HCT116 (cell line): ENCODE measurements at regions not wholly inside any gene's neighbourhood (a gene's known extent, or its start where the extent isn't known, plus 50 kb on each side); places are given as distances from the start of the nearest gene placed in this dataset.

Experiments used
- ATAC-seq: fragments of 200-7000 bp; cut with Tn5 transposase; 2 replicates; pipeline ENCODE4 v1.9.1; 2020; ENCODE audit warnings: mild to moderate bottlenecking, moderate library complexity
- BruUV-seq: library from RNA; stranded (reverse); fragments of 400-500 nt; replicated peaks from 2 replicates; lab custom pipeline; 2021; lab: Mats Ljungman, UMichigan
- CTCF ChIA-PET: fragments of 300-600 bp; sonication (Branson Sonifier 250); formaldehyde crosslinking; loops from one replicate; lab custom pipeline; 2021; ENCODE audit warnings: antibody characterized with exemption; lab: Charles Lee
- POLR2A ChIA-PET: fragments of 300-600, 350-600 bp; sonication (Branson Sonifier 250); formaldehyde crosslinking; loops from one replicate; lab custom pipeline; 2021; ENCODE audit warnings: antibody characterized with exemption; lab: Charles Lee
- RAD21 ChIA-PET, 2 experiments: fragments of 300-600 bp; sonication (Branson Sonifier 250); formaldehyde crosslinking; loops; one replicate each; lab custom pipeline; 2023; ENCODE audit warnings: low total read pairs in 2 of 2; ENCODE audit not compliant: uncharacterized antibody in 2 of 2, unreplicated experiment in 2 of 2, low non-redundant PET in 1 of 2; lab: Charles Lee
- DNase-seq: peaks from one replicate; pipeline ENCODE4 v3.0.0-alpha.2; 2010; ENCODE audit warnings: low read depth, low spot score
- H2AFZ ChIP-seq: fragments of 200-600 bp; shearing (Covaris generic), sonication (generic); 2 replicates; pipeline ENCODE4 v1.6.1; 2017; ENCODE audit warnings: low read depth, mixed run types, mixed read lengths, antibody characterized with exemption, low read length; ENCODE audit not compliant: poor library complexity, severe bottlenecking
- H3K27ac ChIP-seq: 2 replicates; pipeline ENCODE4 v1.5.1; 2012; ENCODE audit warnings: low read depth, low read length
- H3K27me3 ChIP-seq: fragments of 200-600 bp; sonication (generic); 2 replicates; pipeline ENCODE4 v1.6.1; 2016; ENCODE audit warnings: mixed run types, low read length, mixed read lengths; ENCODE audit not compliant: insufficient read depth
- H3K36me3 ChIP-seq, 2 experiments: fragments of 200-500 bp in 1 of 2; fragments of 200-600 bp in 1 of 2; sonication (Bioruptor generic) in 1 of 2; sonication (generic) in 1 of 2; 2 replicates each; pipeline versions ENCODE4 v1.5.1 to v1.6.1; 2014 to 2016; ENCODE audit warnings: low read length in 2 of 2, inconsistent platforms in 1 of 2, mixed read lengths in 1 of 2, mixed run types in 1 of 2; ENCODE audit not compliant: insufficient read depth in 2 of 2, control insufficient read depth in 1 of 2
- H3K4me1 ChIP-seq, 2 experiments: fragments of 200-600 bp in 1 of 2; sonication (generic) in 1 of 2; 2 replicates each; pipeline versions ENCODE4 v1.5.1 to v1.6.1; 2012 to 2017; ENCODE audit warnings: low read length in 2 of 2, inconsistent platforms in 1 of 2, mild to moderate bottlenecking in 1 of 2, mixed read lengths in 1 of 2, mixed run types in 1 of 2, moderate library complexity in 1 of 2; ENCODE audit not compliant: insufficient read depth in 2 of 2, control insufficient read depth in 1 of 2
- H3K4me2 ChIP-seq: fragments of 200-600 bp; sonication (generic); 2 replicates; pipeline ENCODE4 v1.6.1; 2017; ENCODE audit warnings: mixed run types, low read length, mixed read lengths
- H3K4me3 ChIP-seq, 2 experiments: fragments of 200-600 bp in 1 of 2; sonication (generic) in 1 of 2; replicated peaks in 1 of 2; 2 replicates each; pipeline ENCODE4 v1.5.1; 2011 to 2016; ENCODE audit warnings: low read length in 2 of 2, control low read depth in 1 of 2, low read depth in 1 of 2, mild to moderate bottlenecking in 1 of 2, mixed read lengths in 1 of 2, mixed run types in 1 of 2
- H3K79me2 ChIP-seq: fragments of 200-600 bp; sonication (generic); 2 replicates; pipeline ENCODE4 v1.6.1; 2017; ENCODE audit warnings: mild to moderate bottlenecking, mixed run types, low read length, moderate library complexity, mixed read lengths; ENCODE audit not compliant: insufficient read depth
- H3K9ac ChIP-seq: fragments of 200-600 bp; sonication (generic); 2 replicates; pipeline ENCODE4 v1.6.1; 2016; ENCODE audit warnings: low read length, mixed read lengths
- H3K9me2 ChIP-seq: fragments of 200-600 bp; sonication (generic), shearing (Covaris generic); 2 replicates; pipeline ENCODE4 v1.6.1; 2017; ENCODE audit warnings: mixed run types, mild to moderate bottlenecking, moderate library complexity; ENCODE audit not compliant: insufficient read depth
- H3K9me3 ChIP-seq, 2 experiments: fragments of 200-500 bp in 1 of 2; fragments of 200-600 bp in 1 of 2; sonication (Bioruptor generic) in 1 of 2; sonication (generic) in 1 of 2; 2 replicates each; pipeline ENCODE4 v1.6.1; 2014 to 2017; ENCODE audit warnings: low read length in 2 of 2, mixed read lengths in 2 of 2, inconsistent platforms in 1 of 2, low read depth in 1 of 2, mild to moderate bottlenecking in 1 of 2, mixed run types in 1 of 2, moderate library complexity in 1 of 2; ENCODE audit not compliant: control insufficient read depth in 1 of 2, insufficient read depth in 1 of 2
- H4K20me1 ChIP-seq: fragments of 200-600 bp; sonication (generic), shearing (Covaris generic); 2 replicates; pipeline ENCODE4 v1.6.1; 2017; ENCODE audit warnings: mixed run types, mild to moderate bottlenecking, moderate library complexity; ENCODE audit not compliant: insufficient read depth
- ATF3 ChIP-seq: IDR thresholded peaks from 2 replicates; pipeline ENCODE4 v1.6.1; 2012
- CBX3 ChIP-seq: IDR thresholded peaks from 2 replicates; pipeline ENCODE4 v1.6.1; 2012; ENCODE audit warnings: low read depth
- CEBPB ChIP-seq: IDR thresholded peaks from 2 replicates; pipeline ENCODE4 v1.6.1; 2012; ENCODE audit warnings: low read depth
- EGR1 ChIP-seq: IDR thresholded peaks from 2 replicates; pipeline ENCODE4 v1.6.1; 2012; ENCODE audit warnings: low read depth
- EZH2 ChIP-seq: fragments of 200-600 bp; sonication (generic); IDR thresholded peaks from 2 replicates; pipeline ENCODE4 v1.6.1; 2017; ENCODE audit warnings: antibody characterized with exemption, mixed run types
- JUND ChIP-seq: IDR thresholded peaks from 2 replicates; pipeline ENCODE4 v1.6.1; 2012
- POLR2A ChIP-seq: IDR thresholded peaks from 2 replicates; pipeline ENCODE4 v1.7.0; 2011; ENCODE audit warnings: borderline replicate concordance; ENCODE audit not compliant: insufficient read depth, insufficient read length; ENCODE audit errors: extremely low read depth
- RAD21 ChIP-seq: IDR thresholded peaks from 2 replicates; pipeline ENCODE4 v1.6.1; 2012; ENCODE audit warnings: low read depth, mild to moderate bottlenecking
- REST ChIP-seq: IDR thresholded peaks from 2 replicates; pipeline ENCODE4 v1.6.1; 2012; ENCODE audit warnings: low read depth
- SIN3A ChIP-seq: IDR thresholded peaks from 2 replicates; pipeline ENCODE4 v1.6.1; 2012; ENCODE audit warnings: low read depth
- SP1 ChIP-seq: IDR thresholded peaks from 2 replicates; pipeline ENCODE4 v1.6.1; 2012; ENCODE audit warnings: low read depth
- SRF ChIP-seq: IDR thresholded peaks from 2 replicates; pipeline ENCODE4 v1.6.1; 2012; ENCODE audit warnings: low read depth
- TCF7L2 ChIP-seq: IDR thresholded peaks from 2 replicates; pipeline ENCODE4 v1.7.0; 2011; ENCODE audit warnings: borderline replicate concordance, inconsistent platforms; ENCODE audit not compliant: insufficient read depth, insufficient read length; ENCODE audit errors: extremely low read depth
- YY1 ChIP-seq: IDR thresholded peaks from 2 replicates; pipeline ENCODE4 v1.6.1; 2011; ENCODE audit warnings: low read length, low read depth, moderate library complexity, mild to moderate bottlenecking; ENCODE audit not compliant: insufficient replicate concordance; ENCODE audit errors: extremely low read depth
- ZNF274 ChIP-seq: fragments of 200-500 bp; sonication (Bioruptor generic); IDR thresholded peaks from 2 replicates; pipeline ENCODE4 v1.6.1; 2014; ENCODE audit warnings: mild to moderate bottlenecking, low read depth, low read length, inconsistent platforms
- intact Hi-C: fragments of 100-400 bp; cut with micrococcal nuclease; formaldehyde crosslinking; loops from 2 replicates; pipeline ENCODE4 v1.10.0; 2022

GRCh38 chr12:97751704-97752103, 289.1 kb downstream of the RMST start:
- Histone ChIP-seq H3K9ac (no peak overlapping the region), H3K4me2 (no peak overlapping the region), H3K79me2 (no peaks in the 10 kb centered on the region), H3K9me3 (no peaks in the 10 kb centered on the region), H3K4me1 (no peaks in the 10 kb centered on the region), H3K27ac (no peak overlapping the region), H3K27me3 (peaks cover 10% of the 10 kb centered on the region), H3K9me2 (no peaks in the 10 kb centered on the region), H3K36me3 (no peaks in the 10 kb centered on the region), H2AFZ (no peak overlapping the region), H4K20me1 (no peaks in the 10 kb centered on the region), H3K4me3 (no peak overlapping the region)
- CTCF ChIA-PET: no interaction called here
- ATAC-seq: no peak
- intact Hi-C loops: no loop called here
- POLR2A ChIA-PET: no interaction called here
- no TSS peak for BruUV-seq
- RAD21 ChIA-PET: no interaction called here
- TF ChIP-seq ZNF274: no peak
- TF ChIP-seq SP1: no peak
- no peak for TF ChIP-seq ATF3
- no peak for TF ChIP-seq TCF7L2
- no peak for TF ChIP-seq EZH2
- TF ChIP-seq CEBPB: no peak
- no peak for TF ChIP-seq YY1
- TF ChIP-seq REST: no peak
- TF ChIP-seq POLR2A: no peak
- no peak for TF ChIP-seq EGR1
- TF ChIP-seq RAD21: no peak
- no peak for TF ChIP-seq JUND
- TF ChIP-seq CBX3: no peak
- no peak for TF ChIP-seq SIN3A
- TF ChIP-seq SRF: no peak
- no peak for DNase-seq
